ENCODE measurements at regions not wholly inside any gene's neighbourhood (a gene's known extent, or its start where the extent isn't known, plus 50 kb on each side); places are given as distances from the start of the nearest gene placed in this dataset.
"Not testable (repeated sequence)": the region's sequence is repeated elsewhere in the genome, so short reads cannot be mapped to it uniquely, and the experiment has no call there.

GRCh38 chr16:35794896-35795295 lies 2335.5 kb downstream of the TP53TG3F start:
- Histone ChIP-seq H3K9me3 (ENCODE audit: low read depth, low read length) (no peaks in the 10 kb centered on the region), H3K36me3 (ENCODE audit: insufficient read depth, low read length) (no peaks in the 10 kb centered on the region), H3K4me3 (no peak overlapping the region), H3K27ac (no peak overlapping the region), H3K9ac (ENCODE audit: insufficient read length) (no peak overlapping the region)
- no peak for DNase-seq (ENCODE audit: low read depth, low spot score)
- TF ChIP-seq POLR2AphosphoS5 (IDR thresholded peaks at IDR 0.05; ENCODE audit: borderline replicate concordance, low read depth, low read length), result no peak
- TF ChIP-seq FOXP2 (optimal IDR thresholded peaks at IDR 0.05; ENCODE audit: control extremely low read depth, extremely low read length, insufficient read depth), result no peak
- TF ChIP-seq EZH2 (IDR thresholded peaks at IDR 0.05), result no peak

GRCh38 chr16:35795361-35796029 lies 2336.1 kb downstream of the TP53TG3F start:
- TF ChIP-seq EZH2 (IDR thresholded peaks at IDR 0.05) (no peak), POLR2AphosphoS5 (IDR thresholded peaks at IDR 0.05; ENCODE audit: borderline replicate concordance, low read depth, low read length) (no peak), FOXP2 (optimal IDR thresholded peaks at IDR 0.05; ENCODE audit: control extremely low read depth, extremely low read length, insufficient read depth) (no peak)
- H3K4me3 ChIP-seq, result no peak overlapping the region
- DNase-seq (ENCODE audit: low read depth, low spot score), result no peak

GRCh38 chr16:35797811-35798210 lies 2338.4 kb downstream of the TP53TG3F start:
- H3K9ac ChIP-seq (ENCODE audit: insufficient read length), result no peak overlapping the region
- no peaks in the 10 kb centered on the region for H3K9me3 ChIP-seq (ENCODE audit: low read depth, low read length)
- H3K36me3 ChIP-seq (ENCODE audit: insufficient read depth, low read length), result no peaks in the 10 kb centered on the region
- TF ChIP-seq FOXP2 (optimal IDR thresholded peaks at IDR 0.05; ENCODE audit: control extremely low read depth, extremely low read length, insufficient read depth) (no peak), POLR2AphosphoS5 (IDR thresholded peaks at IDR 0.05; ENCODE audit: borderline replicate concordance, low read depth, low read length) (no peak), EZH2 (IDR thresholded peaks at IDR 0.05) (no peak)
- H3K4me3 ChIP-seq, result no peak overlapping the region
- DNase-seq (ENCODE audit: low read depth, low spot score), result no peak
- no peak overlapping the region for H3K27ac ChIP-seq

More at GRCh38 chr16:35795361-35796029, 2336.1 kb downstream of the TP53TG3F start:
- Histone ChIP-seq H3K9ac (ENCODE audit: insufficient read length) (no peak overlapping the region), H3K9me3 (ENCODE audit: low read depth, low read length) (no peaks in the 10 kb centered on the region), H3K36me3 (ENCODE audit: insufficient read depth, low read length) (no peaks in the 10 kb centered on the region), H3K27ac (no peak overlapping the region)

GRCh38 chr16:35798885-35799426 lies 2339.5 kb downstream of the TP53TG3F start:
- H3K9me3 ChIP-seq (ENCODE audit: low read depth, low read length), result no peaks in the 10 kb centered on the region
- H3K4me3 ChIP-seq, result no peak overlapping the region
- no peak overlapping the region for H3K9ac ChIP-seq (ENCODE audit: insufficient read length)
- TF ChIP-seq EZH2 (IDR thresholded peaks at IDR 0.05) (no peak), POLR2AphosphoS5 (IDR thresholded peaks at IDR 0.05; ENCODE audit: borderline replicate concordance, low read depth, low read length) (no peak), FOXP2 (optimal IDR thresholded peaks at IDR 0.05; ENCODE audit: control extremely low read depth, extremely low read length, insufficient read depth) (no peak)
- H3K36me3 ChIP-seq (ENCODE audit: insufficient read depth, low read length), result no peaks in the 10 kb centered on the region
- no peak overlapping the region for H3K27ac ChIP-seq
- DNase-seq (ENCODE audit: low read depth, low spot score), result no peak

- not testable (repeated sequence) for H3K9me3 ChIP-seq (ENCODE audit: low read depth, low read length)
These were observed 2345.1 kb downstream of the TP53TG3F start for GRCh38 chr16:35804465-35804864.

GRCh38 chr16:35823342-35823741 lies 2363.9 kb downstream of the TP53TG3F start:
- TF ChIP-seq FOXP2 (optimal IDR thresholded peaks at IDR 0.05; ENCODE audit: control extremely low read depth, extremely low read length, insufficient read depth) (no peak), POLR2AphosphoS5 (IDR thresholded peaks at IDR 0.05; ENCODE audit: borderline replicate concordance, low read depth, low read length) (no peak), EZH2 (IDR thresholded peaks at IDR 0.05) (no peak)
- Histone ChIP-seq H3K9me3 (ENCODE audit: low read depth, low read length) (no peaks in the 10 kb centered on the region), H3K9ac (ENCODE audit: insufficient read length) (no peak overlapping the region), H3K27ac (no peak overlapping the region), H3K4me3 (no peak overlapping the region), H3K36me3 (ENCODE audit: insufficient read depth, low read length) (no peaks in the 10 kb centered on the region)
- no peak for DNase-seq (ENCODE audit: low read depth, low spot score)

More at GRCh38 chr16:35804465-35804864, 2345.1 kb downstream of the TP53TG3F start:
- H3K4me3 ChIP-seq; DNase-seq (ENCODE audit: low read depth, low spot score); H3K36me3 ChIP-seq (ENCODE audit: insufficient read depth, low read length); H3K9ac ChIP-seq (ENCODE audit: insufficient read length); H3K27ac ChIP-seq: not testable (repeated sequence)

GRCh38 chr16:35841632-35842031 lies 2382.2 kb downstream of the TP53TG3F start:
- H3K4me3 ChIP-seq, result no peak overlapping the region
- H3K27ac ChIP-seq, result no peak overlapping the region
- no peaks in the 10 kb centered on the region for H3K9me3 ChIP-seq (ENCODE audit: low read depth, low read length)
- no peak for DNase-seq (ENCODE audit: low read depth, low spot score)
- H3K9ac ChIP-seq (ENCODE audit: insufficient read length), result no peak overlapping the region
- H3K36me3 ChIP-seq (ENCODE audit: insufficient read depth, low read length), result no peaks in the 10 kb centered on the region
- TF ChIP-seq POLR2AphosphoS5 (IDR thresholded peaks at IDR 0.05; ENCODE audit: borderline replicate concordance, low read depth, low read length) (no peak), FOXP2 (optimal IDR thresholded peaks at IDR 0.05; ENCODE audit: control extremely low read depth, extremely low read length, insufficient read depth) (no peak), EZH2 (IDR thresholded peaks at IDR 0.05) (no peak)

- no peak overlapping the region for H3K9ac ChIP-seq (ENCODE audit: insufficient read length)
- H3K27ac ChIP-seq, result no peak overlapping the region
- H3K9me3 ChIP-seq (ENCODE audit: low read depth, low read length), result no peaks in the 10 kb centered on the region
- no peaks in the 10 kb centered on the region for H3K36me3 ChIP-seq (ENCODE audit: insufficient read depth, low read length)
- no peak overlapping the region for H3K4me3 ChIP-seq
- TF ChIP-seq POLR2AphosphoS5 (IDR thresholded peaks at IDR 0.05; ENCODE audit: borderline replicate concordance, low read depth, low read length) (no peak), FOXP2 (optimal IDR thresholded peaks at IDR 0.05; ENCODE audit: control extremely low read depth, extremely low read length, insufficient read depth) (no peak), EZH2 (IDR thresholded peaks at IDR 0.05) (no peak)
- no peak for DNase-seq (ENCODE audit: low read depth, low spot score)
These were observed 2402.8 kb downstream of the TP53TG3F start for GRCh38 chr16:35862242-35862641.

GRCh38 chr16:35868630-35869029 lies 2409.2 kb downstream of the TP53TG3F start:
- Histone ChIP-seq H3K9me3 (ENCODE audit: low read depth, low read length) (no peaks in the 10 kb centered on the region), H3K36me3 (ENCODE audit: insufficient read depth, low read length) (no peaks in the 10 kb centered on the region), H3K4me3 (no peak overlapping the region), H3K9ac (ENCODE audit: insufficient read length) (no peak overlapping the region), H3K27ac (no peak overlapping the region)
- no peak for DNase-seq (ENCODE audit: low read depth, low spot score)
- TF ChIP-seq EZH2 (IDR thresholded peaks at IDR 0.05) (no peak), FOXP2 (optimal IDR thresholded peaks at IDR 0.05; ENCODE audit: control extremely low read depth, extremely low read length, insufficient read depth) (no peak), POLR2AphosphoS5 (IDR thresholded peaks at IDR 0.05; ENCODE audit: borderline replicate concordance, low read depth, low read length) (no peak)
